Transverse colon (tissue), 4 donors: ENCODE measurements at regions not wholly inside any gene's neighbourhood (a gene's known extent, or its start where the extent isn't known, plus 50 kb on each side); places are given as distances from the start of the nearest gene placed in this dataset.

Source experiments
- EP300 ChIP-seq: sonication (generic); formaldehyde crosslinking; IDR thresholded peaks from one replicate; pipeline ENCODE4 v1.6.1; 2017; ENCODE audit warnings: antibody characterized with exemption, low read depth
- POLR2A ChIP-seq: fragments of 450-650 bp; IDR thresholded peaks from one replicate; pipeline ENCODE4 v1.6.1; 2016; ENCODE audit warnings: antibody characterized with exemption, mild to moderate bottlenecking, moderate library complexity
- POLR2AphosphoS5 ChIP-seq, 3 donors: sonication (generic); formaldehyde crosslinking; IDR thresholded peaks; one replicate each; pipeline ENCODE4 v1.6.1; 2016; ENCODE audit warnings: antibody characterized with exemption in 3 of 3
- TF ChIP-seq, protein P1 (sequence below), 5 experiments: fragments of 200-600 bp in 3 of 5; fragments of 450-650 bp in 2 of 5; sonication (generic) in 3 of 5; IDR thresholded peaks; 1 replicate in 2 of 5; 2 replicates in 3 of 5; pipeline ENCODE4 v1.5.1; 2016 to 2017; ENCODE audit warnings: antibody characterized with exemption in 5 of 5, inconsistent platforms in 3 of 5, mild to moderate bottlenecking in 2 of 5, moderate library complexity in 1 of 5

DNA sequence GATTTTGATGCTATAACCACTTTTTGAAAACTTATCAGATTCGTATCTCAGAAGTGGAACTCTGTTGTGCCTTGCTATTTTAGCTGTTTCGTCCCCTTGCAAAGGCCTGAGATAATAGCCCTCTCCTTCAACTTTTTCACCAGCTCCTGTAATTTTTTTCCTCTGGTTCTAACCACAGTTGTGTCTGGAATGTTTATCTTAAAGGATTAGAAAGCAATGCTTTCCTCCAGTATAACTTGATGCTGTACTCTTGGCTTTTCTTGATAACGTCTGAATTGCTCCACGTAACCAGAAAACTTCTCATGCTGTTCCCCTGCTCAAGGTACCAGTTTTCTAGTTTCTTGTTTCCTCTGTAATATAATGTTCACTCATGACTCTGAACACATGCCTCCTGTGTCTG, 209.4 kb downstream of the DTWD2 start:
- TF ChIP-seq POLR2AphosphoS5 (IDR thresholded peaks at IDR 0.05) (no peak), EP300 (no peak), POLR2A (no peak)
- TF ChIP-seq, protein P1, sequence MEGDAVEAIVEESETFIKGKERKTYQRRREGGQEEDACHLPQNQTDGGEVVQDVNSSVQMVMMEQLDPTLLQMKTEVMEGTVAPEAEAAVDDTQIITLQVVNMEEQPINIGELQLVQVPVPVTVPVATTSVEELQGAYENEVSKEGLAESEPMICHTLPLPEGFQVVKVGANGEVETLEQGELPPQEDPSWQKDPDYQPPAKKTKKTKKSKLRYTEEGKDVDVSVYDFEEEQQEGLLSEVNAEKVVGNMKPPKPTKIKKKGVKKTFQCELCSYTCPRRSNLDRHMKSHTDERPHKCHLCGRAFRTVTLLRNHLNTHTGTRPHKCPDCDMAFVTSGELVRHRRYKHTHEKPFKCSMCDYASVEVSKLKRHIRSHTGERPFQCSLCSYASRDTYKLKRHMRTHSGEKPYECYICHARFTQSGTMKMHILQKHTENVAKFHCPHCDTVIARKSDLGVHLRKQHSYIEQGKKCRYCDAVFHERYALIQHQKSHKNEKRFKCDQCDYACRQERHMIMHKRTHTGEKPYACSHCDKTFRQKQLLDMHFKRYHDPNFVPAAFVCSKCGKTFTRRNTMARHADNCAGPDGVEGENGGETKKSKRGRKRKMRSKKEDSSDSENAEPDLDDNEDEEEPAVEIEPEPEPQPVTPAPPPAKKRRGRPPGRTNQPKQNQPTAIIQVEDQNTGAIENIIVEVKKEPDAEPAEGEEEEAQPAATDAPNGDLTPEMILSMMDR (IDR thresholded peaks at IDR 0.05) = no peak
